Testis (tissue), 2 donors: ENCODE measurements at regions not wholly inside any gene's neighbourhood (a gene's known extent, or its start where the extent isn't known, plus 50 kb on each side); places are given as distances from the start of the nearest gene placed in this dataset.

Experiments used
- POLR2A ChIP-seq: fragments of 450-650 bp; IDR thresholded peaks from one replicate; pipeline ENCODE4 v1.6.1; 2017; ENCODE audit warnings: antibody characterized with exemption, mild to moderate bottlenecking, moderate library complexity
- TF ChIP-seq, protein P1 (sequence below), 3 experiments: fragments of 450-650 bp in 2 of 3; fragments of 200-600 bp in 1 of 3; sonication (generic) in 1 of 3; IDR thresholded peaks; one replicate each; pipeline ENCODE4 v1.5.1; 2016 to 2019; ENCODE audit warnings: antibody characterized with exemption in 3 of 3, mild to moderate bottlenecking in 2 of 3, moderate library complexity in 1 of 3

DNA sequence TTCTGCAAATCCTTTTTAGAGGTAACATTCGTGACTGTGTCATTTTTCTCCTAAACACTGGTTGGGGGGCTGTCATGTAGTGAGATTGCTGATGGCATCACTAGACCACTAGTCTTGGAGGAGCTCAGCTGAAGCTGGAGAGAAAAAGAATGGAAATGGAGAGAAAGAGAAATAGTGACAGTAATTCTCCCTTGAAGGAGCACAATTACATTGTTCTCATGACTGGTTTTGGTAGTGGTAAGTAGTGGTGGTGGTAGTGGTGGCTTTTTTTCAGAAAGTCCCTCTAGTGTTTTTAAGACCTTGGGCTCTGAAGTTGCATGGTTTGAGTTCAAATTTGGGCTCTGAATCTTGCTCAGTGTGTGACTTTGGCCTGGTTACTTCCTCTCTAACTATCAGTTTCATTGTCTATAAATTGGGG, 99.8 kb downstream of the LARP7 start:
- no peak for TF ChIP-seq POLR2A
- TF ChIP-seq, protein P1, sequence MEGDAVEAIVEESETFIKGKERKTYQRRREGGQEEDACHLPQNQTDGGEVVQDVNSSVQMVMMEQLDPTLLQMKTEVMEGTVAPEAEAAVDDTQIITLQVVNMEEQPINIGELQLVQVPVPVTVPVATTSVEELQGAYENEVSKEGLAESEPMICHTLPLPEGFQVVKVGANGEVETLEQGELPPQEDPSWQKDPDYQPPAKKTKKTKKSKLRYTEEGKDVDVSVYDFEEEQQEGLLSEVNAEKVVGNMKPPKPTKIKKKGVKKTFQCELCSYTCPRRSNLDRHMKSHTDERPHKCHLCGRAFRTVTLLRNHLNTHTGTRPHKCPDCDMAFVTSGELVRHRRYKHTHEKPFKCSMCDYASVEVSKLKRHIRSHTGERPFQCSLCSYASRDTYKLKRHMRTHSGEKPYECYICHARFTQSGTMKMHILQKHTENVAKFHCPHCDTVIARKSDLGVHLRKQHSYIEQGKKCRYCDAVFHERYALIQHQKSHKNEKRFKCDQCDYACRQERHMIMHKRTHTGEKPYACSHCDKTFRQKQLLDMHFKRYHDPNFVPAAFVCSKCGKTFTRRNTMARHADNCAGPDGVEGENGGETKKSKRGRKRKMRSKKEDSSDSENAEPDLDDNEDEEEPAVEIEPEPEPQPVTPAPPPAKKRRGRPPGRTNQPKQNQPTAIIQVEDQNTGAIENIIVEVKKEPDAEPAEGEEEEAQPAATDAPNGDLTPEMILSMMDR (IDR thresholded peaks at IDR 0.05), result no peak
